ENCODE measurements at regions not wholly inside any gene's neighbourhood (a gene's known extent, or its start where the extent isn't known, plus 50 kb on each side); places are given as distances from the start of the nearest gene placed in this dataset.

DNA sequence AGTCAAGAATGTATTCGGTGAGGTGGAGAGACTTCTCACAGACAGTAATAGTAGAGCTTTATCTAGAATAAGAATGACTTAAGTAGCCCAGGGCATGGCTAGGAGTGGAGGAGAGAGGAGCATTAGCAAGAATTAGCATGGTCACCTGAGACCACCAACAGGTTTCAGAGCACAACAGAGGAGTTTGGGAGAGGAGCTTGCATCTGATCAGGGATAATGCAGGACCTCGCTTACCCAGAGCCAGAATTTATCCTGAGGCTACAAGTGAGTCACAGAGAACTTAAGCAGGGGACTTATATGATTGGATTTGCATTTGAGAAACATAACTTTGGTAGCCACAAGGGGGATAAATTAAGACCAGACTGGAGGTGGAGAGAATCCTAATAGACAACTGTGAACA is 102.1 kb upstream of the FNDC3A start:
- H3K27me3 ChIP-seq (ENCODE audit: control insufficient read depth, insufficient read depth, low read length): no peaks in the 10 kb centered on the region
- TF ChIP-seq, protein P1, sequence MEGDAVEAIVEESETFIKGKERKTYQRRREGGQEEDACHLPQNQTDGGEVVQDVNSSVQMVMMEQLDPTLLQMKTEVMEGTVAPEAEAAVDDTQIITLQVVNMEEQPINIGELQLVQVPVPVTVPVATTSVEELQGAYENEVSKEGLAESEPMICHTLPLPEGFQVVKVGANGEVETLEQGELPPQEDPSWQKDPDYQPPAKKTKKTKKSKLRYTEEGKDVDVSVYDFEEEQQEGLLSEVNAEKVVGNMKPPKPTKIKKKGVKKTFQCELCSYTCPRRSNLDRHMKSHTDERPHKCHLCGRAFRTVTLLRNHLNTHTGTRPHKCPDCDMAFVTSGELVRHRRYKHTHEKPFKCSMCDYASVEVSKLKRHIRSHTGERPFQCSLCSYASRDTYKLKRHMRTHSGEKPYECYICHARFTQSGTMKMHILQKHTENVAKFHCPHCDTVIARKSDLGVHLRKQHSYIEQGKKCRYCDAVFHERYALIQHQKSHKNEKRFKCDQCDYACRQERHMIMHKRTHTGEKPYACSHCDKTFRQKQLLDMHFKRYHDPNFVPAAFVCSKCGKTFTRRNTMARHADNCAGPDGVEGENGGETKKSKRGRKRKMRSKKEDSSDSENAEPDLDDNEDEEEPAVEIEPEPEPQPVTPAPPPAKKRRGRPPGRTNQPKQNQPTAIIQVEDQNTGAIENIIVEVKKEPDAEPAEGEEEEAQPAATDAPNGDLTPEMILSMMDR (IDR thresholded peaks at IDR 0.05): no peak
- intact Hi-C loops (cut with micrococcal nuclease): no loop called here
- H3K4me1 Mint-ChIP-seq: no peaks in the 10 kb centered on the region
- H3K9me3 ChIP-seq (ENCODE audit: control insufficient read depth, insufficient read depth, low read length): no peaks in the 10 kb centered on the region
- WGBS (ENCODE audit: insufficient coverage): 90% methylated on average over 2 of the region's 2 CpGs
- no peak overlapping the region for H3K27ac Mint-ChIP-seq
- DNase-seq (no peak), ATAC-seq (no peak)
- H3K4me1 ChIP-seq (ENCODE audit: control insufficient read depth, insufficient read depth, low read length): no peaks in the 10 kb centered on the region
- no peaks in the 10 kb centered on the region for H3K36me3 Mint-ChIP-seq
- H3K27me3 Mint-ChIP-seq (ENCODE audit: low read depth in 2 of 2): peaks cover 11 to 30% of the 10 kb centered on the region in 2 donors
- no peak overlapping the region for H3K27ac ChIP-seq (ENCODE audit: low read length)
- no peaks in the 10 kb centered on the region for H3K9me3 Mint-ChIP-seq
- H3K4me3 Mint-ChIP-seq: no peak overlapping the region
- no peak overlapping the region for H3K4me3 ChIP-seq (ENCODE audit: low read length)
- no peaks in the 10 kb centered on the region for H3K36me3 ChIP-seq (ENCODE audit: control insufficient read depth, insufficient read depth, low read length)

DNA sequence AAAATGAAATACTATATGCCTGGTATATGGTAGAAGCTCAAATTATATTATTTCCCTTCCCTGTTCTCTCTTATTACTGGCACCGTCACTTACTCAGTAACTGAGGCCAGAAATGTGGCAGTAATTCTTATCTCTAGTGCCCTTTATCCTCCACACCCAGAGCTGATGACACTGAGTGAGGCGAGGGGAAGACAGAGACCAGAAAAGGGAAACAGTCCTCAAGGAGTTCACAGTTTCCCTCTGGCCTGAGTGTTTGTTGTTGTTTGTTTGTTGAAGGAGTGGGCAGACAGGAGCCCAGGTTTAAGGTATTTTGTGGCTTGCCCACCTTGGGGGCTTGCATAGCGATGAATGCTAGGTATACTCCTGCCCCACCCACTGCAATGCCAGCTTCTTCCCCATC is 101.5 kb upstream of the FNDC3A start:
- H3K4me3 ChIP-seq (ENCODE audit: low read length): no peak overlapping the region
- ATAC-seq (no peak), DNase-seq (no peak)
- H3K27me3 ChIP-seq (ENCODE audit: control insufficient read depth, insufficient read depth, low read length): no peaks in the 10 kb centered on the region
- Mint-ChIP-seq H3K27ac (no peak overlapping the region), H3K36me3 (no peaks in the 10 kb centered on the region), H3K27me3 (ENCODE audit: low read depth in 2 of 2) (peaks cover 11 to 30% of the 10 kb centered on the region in 2 donors), H3K4me1 (no peaks in the 10 kb centered on the region), H3K9me3 (no peaks in the 10 kb centered on the region), H3K4me3 (no peak overlapping the region)
- H3K27ac ChIP-seq (ENCODE audit: low read length): no peak overlapping the region
- no peaks in the 10 kb centered on the region for H3K9me3 ChIP-seq (ENCODE audit: control insufficient read depth, insufficient read depth, low read length)
- TF ChIP-seq, protein P1 (IDR thresholded peaks at IDR 0.05): no peak
- no peaks in the 10 kb centered on the region for H3K4me1 ChIP-seq (ENCODE audit: control insufficient read depth, insufficient read depth, low read length)
- 93% methylated on average over 3 of the region's 3 CpGs for WGBS (ENCODE audit: insufficient coverage)
- intact Hi-C loops (cut with micrococcal nuclease): no loop called here
- H3K36me3 ChIP-seq (ENCODE audit: control insufficient read depth, insufficient read depth, low read length): no peaks in the 10 kb centered on the region

DNA sequence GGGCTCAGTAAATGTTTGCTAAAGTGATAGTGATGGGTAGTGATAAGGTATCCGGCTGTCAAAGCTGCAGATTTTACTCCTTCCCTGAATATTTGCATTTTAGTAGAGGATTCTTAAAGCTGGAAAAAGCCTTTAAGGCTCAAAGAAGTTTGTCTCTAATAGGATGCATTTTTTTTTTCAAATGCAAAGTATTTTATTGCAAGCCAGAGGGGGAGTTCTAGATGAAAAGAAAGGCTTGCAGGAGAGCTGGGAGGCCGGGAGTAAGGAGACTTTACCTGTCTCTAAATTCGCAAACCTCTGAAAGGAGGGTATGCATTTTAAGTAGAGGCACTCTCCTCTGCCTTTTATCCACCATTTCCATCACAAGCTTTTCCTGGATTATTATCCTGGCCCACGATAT is 100.7 kb upstream of the FNDC3A start:
- Histone ChIP-seq H3K4me3 (ENCODE audit: low read length) (no peak overlapping the region), H3K27ac (ENCODE audit: low read length) (no peak overlapping the region), H3K4me1 (ENCODE audit: control insufficient read depth, insufficient read depth, low read length) (no peaks in the 10 kb centered on the region), H3K36me3 (ENCODE audit: control insufficient read depth, insufficient read depth, low read length) (no peaks in the 10 kb centered on the region), H3K27me3 (ENCODE audit: control insufficient read depth, insufficient read depth, low read length) (no peaks in the 10 kb centered on the region), H3K9me3 (ENCODE audit: control insufficient read depth, insufficient read depth, low read length) (no peaks in the 10 kb centered on the region)
- DNase-seq: no peak
- H3K4me1 Mint-ChIP-seq: no peaks in the 10 kb centered on the region
- ATAC-seq: no peak
- WGBS (ENCODE audit: insufficient coverage): 90% methylated on average over 2 of the region's 4 CpGs
- no peak overlapping the region for H3K27ac Mint-ChIP-seq
- H3K4me3 Mint-ChIP-seq: no peak overlapping the region
- H3K27me3 Mint-ChIP-seq (ENCODE audit: low read depth in 2 of 2): peaks cover 11 to 30% of the 10 kb centered on the region in 2 donors
- TF ChIP-seq, protein P1 (IDR thresholded peaks at IDR 0.05): no peak
- intact Hi-C loops (cut with micrococcal nuclease): no loop called here
- H3K36me3 Mint-ChIP-seq: no peaks in the 10 kb centered on the region
- H3K9me3 Mint-ChIP-seq: no peaks in the 10 kb centered on the region

DNA sequence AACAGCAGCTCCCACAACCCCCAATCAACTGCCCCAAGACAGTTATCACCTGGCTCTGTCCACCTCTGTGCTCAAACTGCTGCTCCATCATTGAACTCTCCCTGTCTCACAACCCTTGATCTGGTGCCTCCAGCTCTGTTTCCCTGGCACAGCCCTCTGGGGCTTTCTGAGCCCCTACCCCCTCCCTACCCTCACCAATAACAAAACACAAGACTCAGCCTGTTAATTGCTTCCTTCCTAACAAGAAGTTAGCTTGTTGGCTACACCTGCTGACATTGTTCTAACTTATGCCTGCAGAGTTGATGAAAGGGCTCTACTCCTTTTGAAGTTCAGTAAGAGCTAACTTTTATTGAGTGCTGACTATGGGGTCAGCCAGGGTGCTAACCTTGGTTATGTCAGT is 99.4 kb upstream of the FNDC3A start:
- Histone ChIP-seq H3K27ac (ENCODE audit: low read length) (no peak overlapping the region), H3K9me3 (ENCODE audit: control insufficient read depth, insufficient read depth, low read length) (no peaks in the 10 kb centered on the region), H3K4me3 (ENCODE audit: low read length) (no peak overlapping the region), H3K27me3 (ENCODE audit: control insufficient read depth, insufficient read depth, low read length) (no peaks in the 10 kb centered on the region), H3K4me1 (ENCODE audit: control insufficient read depth, insufficient read depth, low read length) (no peaks in the 10 kb centered on the region), H3K36me3 (ENCODE audit: control insufficient read depth, insufficient read depth, low read length) (no peaks in the 10 kb centered on the region)
- ATAC-seq: no peak
- Mint-ChIP-seq H3K36me3 (no peaks in the 10 kb centered on the region), H3K4me1 (no peaks in the 10 kb centered on the region), H3K27ac (no peak overlapping the region), H3K9me3 (no peaks in the 10 kb centered on the region), H3K4me3 (no peak overlapping the region), H3K27me3 (ENCODE audit: low read depth in 2 of 2) (peaks cover 11 to 30% of the 10 kb centered on the region in 2 donors)
- DNase-seq: no peak
- intact Hi-C loops (cut with micrococcal nuclease): no loop called here
- TF ChIP-seq, protein P1 (IDR thresholded peaks at IDR 0.05): no peak

All from natural killer cell (primary cell).